HG03175 (cell line): ENCODE measurements at regions not wholly inside any gene's neighbourhood (a gene's known extent, or its start where the extent isn't known, plus 50 kb on each side); places are given as distances from the start of the nearest gene placed in this dataset.
"Not testable (repeated sequence)": the region's sequence is repeated elsewhere in the genome, so short reads cannot be mapped to it uniquely, and the experiment has no call there.

Source experiments
- ATAC-seq: cut with Tn5 transposase; IDR thresholded peaks from one replicate; pipeline ENCODE4 v1.9.1; 2021; ENCODE audit warnings: mild to moderate bottlenecking, moderate library complexity; ENCODE audit not compliant: unreplicated experiment

GRCh38 chr7:106583706-106584690, 77.0 kb downstream of the CCDC71L start:
- no peak for ATAC-seq

- ATAC-seq: no peak
Observed at GRCh38 chr7:106583100-106583499, 77.9 kb downstream of the CCDC71L start.

GRCh38 chr7:106582365-106582764, 78.6 kb downstream of the CCDC71L start:
- ATAC-seq: no peak

GRCh38 chr7:106579086-106579485, 81.9 kb downstream of the CCDC71L start:
- not testable (repeated sequence) for ATAC-seq

DNA sequence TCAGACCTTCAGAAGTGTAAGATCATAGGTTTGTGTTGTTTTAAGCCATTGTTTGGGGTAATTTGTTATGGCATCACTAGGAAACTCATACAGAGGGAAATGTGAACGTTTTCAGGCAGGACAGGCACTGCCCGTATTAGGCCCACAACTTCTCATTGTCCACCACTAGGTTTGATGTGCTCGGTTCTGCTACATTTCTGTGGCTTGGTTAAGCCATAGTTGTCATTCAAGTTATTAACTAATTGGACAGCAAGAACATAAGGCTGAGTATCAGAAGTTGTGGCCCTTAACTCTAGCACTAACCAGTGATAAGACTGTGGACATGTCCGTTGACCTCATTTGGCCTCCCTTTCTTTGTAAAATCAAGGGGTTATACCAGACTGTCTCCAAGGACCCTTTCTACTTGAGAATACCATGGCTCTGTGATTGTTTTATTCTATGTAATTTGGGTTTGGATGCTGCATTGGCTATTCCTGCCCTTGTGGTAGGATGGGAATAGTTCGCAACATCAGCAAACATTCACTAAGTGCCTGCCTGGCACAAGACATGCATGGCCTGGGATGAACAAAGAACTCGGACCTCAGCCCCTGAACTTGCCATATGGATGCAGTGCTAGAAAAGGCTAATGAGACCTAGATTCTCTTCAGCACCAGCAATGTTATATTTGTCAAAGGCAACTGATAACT, 85.7 kb downstream of the CCDC71L start:
- no peak for ATAC-seq

GRCh38 chr7:106573738-106574137, 87.2 kb downstream of the CCDC71L start:
- ATAC-seq: no peak

DNA sequence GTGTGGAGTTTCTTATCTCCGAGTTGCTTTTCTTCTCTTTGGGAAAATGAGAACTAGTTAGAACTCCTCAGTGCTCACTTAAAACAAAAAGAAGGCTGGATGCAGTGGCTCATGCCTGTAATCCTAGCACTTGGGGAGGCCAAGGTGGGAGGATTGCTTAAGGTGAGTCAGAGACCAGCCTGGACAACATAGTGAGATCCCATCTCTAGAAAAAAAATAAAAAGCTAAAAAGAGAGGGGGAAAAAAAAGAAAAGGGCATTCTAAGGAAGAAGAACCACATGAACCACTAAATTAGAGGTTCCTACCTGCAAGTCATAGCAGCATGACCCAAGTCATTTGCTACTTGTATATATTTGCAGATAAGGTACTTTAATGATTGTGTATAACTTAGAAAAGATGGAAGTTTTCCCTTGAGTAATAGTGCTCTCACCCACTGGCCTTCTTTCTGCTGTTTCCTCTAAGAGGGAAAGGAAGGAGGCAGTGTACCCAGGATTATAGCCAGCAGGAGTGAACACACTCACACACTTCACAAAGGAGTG, 87.8 kb downstream of the CCDC71L start:
- no peak for ATAC-seq

DNA sequence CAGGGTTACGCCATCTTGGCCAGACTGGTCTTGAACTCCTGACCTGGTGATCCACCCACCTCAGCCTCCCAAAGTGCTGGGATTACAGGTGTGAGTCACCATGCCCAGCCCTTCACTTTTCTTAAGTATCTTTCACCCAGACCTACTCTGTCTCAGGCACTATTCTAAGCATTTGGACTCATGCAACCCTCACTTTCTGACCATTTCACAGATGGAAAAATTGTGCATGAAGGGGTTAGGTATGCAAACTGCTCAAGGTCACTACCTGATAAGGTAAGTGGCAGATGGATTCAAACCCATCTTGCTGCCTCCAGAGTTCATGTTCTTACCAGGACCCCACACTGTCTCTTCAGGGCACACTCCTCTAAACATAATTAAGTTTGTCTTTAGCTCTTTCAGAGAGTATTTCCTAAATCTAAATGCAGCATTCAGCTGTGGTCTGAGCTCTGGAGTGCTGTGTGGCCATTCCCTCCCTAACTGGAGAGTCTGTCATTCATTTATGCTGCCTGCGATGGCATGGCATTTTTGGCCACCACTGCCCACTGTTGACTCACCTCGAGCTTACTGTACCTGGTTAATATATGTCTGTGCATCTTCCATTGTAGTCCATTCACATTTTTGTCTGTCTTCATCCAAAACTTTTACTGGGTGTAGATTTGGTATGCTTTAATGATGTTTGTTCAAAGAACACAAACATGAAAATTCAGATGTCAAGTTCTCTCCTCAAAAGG, 88.4 kb downstream of the CCDC71L start:
- ATAC-seq: no peak

DNA sequence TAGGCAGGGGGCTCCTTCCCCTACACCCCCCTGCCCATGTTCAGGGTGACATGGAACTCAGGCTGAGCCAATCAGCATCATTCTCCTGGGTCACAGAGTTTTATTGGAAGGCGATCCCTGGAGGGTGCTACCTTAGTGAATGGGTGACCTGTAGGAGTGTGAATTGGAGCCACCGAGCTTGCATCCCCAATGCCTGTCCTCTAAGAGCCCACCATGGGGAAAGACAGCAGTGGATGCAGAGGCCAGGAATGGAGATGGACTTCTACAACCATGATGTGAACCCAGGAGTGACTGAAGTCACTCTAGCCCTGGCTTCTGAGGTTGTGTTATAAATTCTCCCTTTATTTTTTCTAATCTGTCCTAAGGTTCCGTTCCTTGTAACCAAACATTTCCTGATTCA, 89.4 kb downstream of the CCDC71L start:
- ATAC-seq: no peak

DNA sequence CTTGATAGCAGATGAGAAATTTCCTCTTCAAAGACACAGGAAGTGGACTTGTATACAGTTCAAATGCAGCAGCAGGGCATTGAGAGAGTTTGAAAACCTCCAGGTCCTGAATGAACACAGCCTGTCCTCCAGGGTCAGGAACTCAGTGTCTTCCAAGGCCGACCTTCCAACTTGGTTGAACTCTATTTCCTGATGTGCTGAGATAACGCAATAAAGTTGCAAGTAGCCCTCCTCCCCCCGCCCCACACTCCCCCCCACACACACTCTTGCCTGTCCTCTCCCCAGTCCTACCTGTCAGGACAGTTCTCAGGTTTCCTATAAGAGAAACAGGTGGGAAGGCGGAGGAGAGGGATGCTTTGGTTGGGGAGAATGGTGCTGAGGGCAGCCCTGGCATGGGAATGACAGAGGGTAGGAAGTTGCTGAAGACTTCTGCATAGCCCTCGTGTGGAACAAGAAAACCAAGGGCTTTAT, 90.0 kb downstream of the CCDC71L start:
- ATAC-seq: no peak

DNA sequence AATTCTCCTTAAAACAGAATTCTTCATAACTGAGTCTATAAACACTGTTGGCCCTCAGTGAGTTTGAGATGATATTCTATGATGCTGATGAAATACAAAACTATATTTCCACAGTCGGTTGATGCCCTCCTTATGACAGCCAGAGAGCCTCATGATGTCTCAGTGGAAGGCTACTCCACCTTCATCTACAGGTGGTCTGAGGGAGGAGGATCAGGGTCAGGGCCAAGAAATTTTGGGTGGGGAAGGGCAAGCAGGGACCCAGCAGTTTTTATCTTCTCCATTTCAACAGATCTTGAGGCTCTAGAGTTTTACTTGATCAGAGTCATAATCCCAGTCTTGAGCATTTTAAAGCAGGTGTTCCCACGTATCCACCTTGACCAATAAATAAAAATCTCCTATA, 90.8 kb downstream of the CCDC71L start:
- ATAC-seq: no peak

GRCh38 chr7:106569500-106569929, 91.4 kb downstream of the CCDC71L start:
- no peak for ATAC-seq

DNA sequence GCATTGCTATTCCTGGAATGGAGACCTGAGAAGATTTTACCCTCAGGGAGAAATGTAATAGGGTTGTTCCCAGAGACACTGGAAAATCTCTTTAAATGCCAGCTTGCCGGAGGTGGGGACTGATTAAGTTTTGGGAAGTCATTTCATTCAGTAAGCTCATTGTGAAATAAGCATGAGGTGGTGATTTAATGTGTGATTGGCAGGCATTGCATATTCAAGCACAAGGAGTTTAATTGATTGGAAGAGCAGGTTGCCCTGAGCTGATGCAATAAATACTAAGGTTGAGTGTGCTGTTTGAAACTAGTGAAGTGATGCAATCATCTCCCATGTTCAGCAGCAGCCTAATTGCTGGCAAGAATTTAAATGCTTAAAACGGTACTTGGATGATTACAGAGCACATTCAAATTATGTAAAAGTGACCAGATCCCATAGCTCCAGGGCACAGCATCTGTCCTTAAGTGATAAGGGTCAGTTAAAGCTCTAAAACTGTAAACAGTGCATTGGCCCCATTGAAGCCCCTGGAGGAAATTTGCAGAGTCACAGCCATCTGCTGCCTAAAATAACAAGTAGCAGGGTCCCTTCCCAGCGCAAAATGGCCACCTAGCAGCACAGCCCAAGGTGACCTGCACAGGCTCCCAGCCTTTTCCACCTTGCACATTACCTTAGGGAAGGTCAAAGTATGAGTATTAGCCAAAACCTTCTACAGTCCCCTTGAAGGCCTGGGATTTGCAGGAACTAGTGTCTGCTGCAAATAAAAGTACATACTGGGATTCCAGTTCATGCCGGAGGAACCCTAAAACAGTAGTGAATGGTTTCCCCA, 92.1 kb downstream of the CCDC71L start:
- no peak for ATAC-seq

- ATAC-seq: no peak
Observed at GRCh38 chr7:106568002-106568679, 92.8 kb downstream of the CCDC71L start.

GRCh38 chr7:106567204-106568001, 93.6 kb downstream of the CCDC71L start:
- not testable (repeated sequence) for ATAC-seq

DNA sequence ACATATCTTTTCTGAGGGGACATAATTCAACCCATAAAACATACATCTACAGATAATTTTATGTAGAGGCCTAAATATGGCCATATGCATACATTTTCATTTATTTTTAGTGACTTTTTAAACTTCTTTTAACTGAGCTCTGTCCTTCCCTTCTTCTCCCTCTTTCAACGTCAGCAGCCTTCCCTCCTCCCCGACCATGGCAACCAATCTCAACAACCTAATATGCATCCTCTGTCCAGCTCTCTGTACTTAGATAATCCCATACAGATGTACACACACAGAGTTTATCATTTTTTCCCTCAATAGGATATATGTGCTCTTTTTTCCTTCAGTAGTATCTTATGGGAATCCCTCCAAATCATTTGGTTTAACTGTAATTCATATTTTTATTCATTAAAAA, 94.3 kb downstream of the CCDC71L start:
- ATAC-seq: no peak

GRCh38 chr7:106566196-106566595, 94.8 kb downstream of the CCDC71L start:
- no peak for ATAC-seq

GRCh38 chr7:106565428-106565827, 95.5 kb downstream of the CCDC71L start:
- ATAC-seq: no peak
